Adipocyte (in vitro differentiated cells): ENCODE measurements at regions not wholly inside any gene's neighbourhood (a gene's known extent, or its start where the extent isn't known, plus 50 kb on each side); places are given as distances from the start of the nearest gene placed in this dataset.

Experiments
- DNase-seq: peaks from one replicate; pipeline ENCODE4 v3.0.0-alpha.2; 2015; ENCODE audit warnings: low read depth
- H3K27me3 ChIP-seq: replicated peaks from 2 replicates; pipeline ENCODE4 v1.7.0; 2013; ENCODE audit warnings: mild to moderate bottlenecking, low read length, moderate library complexity; ENCODE audit not compliant: control insufficient read depth, insufficient read depth
- H3K36me3 ChIP-seq: 2 replicates; pipeline ENCODE4 v1.7.0; 2013; ENCODE audit warnings: low read length, mild to moderate bottlenecking, moderate library complexity; ENCODE audit not compliant: control insufficient read depth, insufficient read depth, severe bottlenecking
- H3K4me1 ChIP-seq: 2 replicates; pipeline ENCODE4 v1.7.0; 2013; ENCODE audit warnings: mild to moderate bottlenecking, low read length, moderate library complexity; ENCODE audit not compliant: control insufficient read depth, insufficient read depth
- H3K4me3 ChIP-seq: 2 replicates; pipeline ENCODE4 v1.7.0; 2013; ENCODE audit warnings: mild to moderate bottlenecking, low read length, moderate library complexity
- H3K9ac ChIP-seq: 2 replicates; pipeline ENCODE4 v1.7.0; 2013; ENCODE audit warnings: mild to moderate bottlenecking, low read length, moderate library complexity
- H3K9me3 ChIP-seq: 2 replicates; pipeline ENCODE4 v1.7.0; 2013; ENCODE audit warnings: mild to moderate bottlenecking, low read length, moderate library complexity; ENCODE audit not compliant: control insufficient read depth

GRCh38 chr7:32248522-32248921 is 178.3 kb upstream of the PDE1C start:
- no peaks in the 10 kb centered on the region for H3K9me3 ChIP-seq
- no peak overlapping the region for H3K9ac ChIP-seq
- no peak overlapping the region for H3K4me3 ChIP-seq
- DNase-seq: no peak
- H3K36me3 ChIP-seq: no peaks in the 10 kb centered on the region
- peaks cover 3% of the 10 kb centered on the region for H3K4me1 ChIP-seq
- peaks cover 22% of the 10 kb centered on the region for H3K27me3 ChIP-seq

DNA sequence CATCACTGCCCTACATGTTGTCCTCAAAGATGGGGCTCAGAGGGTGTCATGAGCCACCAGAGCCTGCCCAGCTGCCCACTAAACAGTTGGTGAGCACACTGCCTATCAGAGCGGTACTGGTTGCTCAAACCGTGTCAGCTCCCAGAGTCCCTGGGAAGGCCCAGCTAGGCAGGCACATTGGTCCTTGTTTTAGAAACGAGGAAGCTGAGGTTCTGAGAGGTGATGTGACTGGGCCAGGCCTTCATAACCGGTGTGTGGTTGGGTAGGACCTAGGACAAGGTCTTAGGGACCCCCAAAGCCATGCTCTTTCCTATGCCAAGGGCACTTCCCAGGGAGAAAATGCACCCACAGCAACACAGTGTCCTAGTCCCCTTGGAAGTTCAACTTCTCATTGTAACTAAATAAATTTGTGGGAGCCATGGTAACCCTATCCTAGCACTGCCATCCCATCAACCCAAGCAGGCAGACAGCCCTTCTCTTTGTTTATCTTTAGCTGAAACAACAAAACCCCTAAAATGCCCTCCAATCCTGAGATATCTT is 174.7 kb upstream of the PDE1C start:
- Histone ChIP-seq H3K9me3 (no peaks in the 10 kb centered on the region), H3K4me3 (no peak overlapping the region), H3K27me3 (peaks cover 10% of the 10 kb centered on the region), H3K4me1 (peaks cover 3% of the 10 kb centered on the region), H3K9ac (no peak overlapping the region), H3K36me3 (no peaks in the 10 kb centered on the region)
- DNase-seq: no peak

DNA sequence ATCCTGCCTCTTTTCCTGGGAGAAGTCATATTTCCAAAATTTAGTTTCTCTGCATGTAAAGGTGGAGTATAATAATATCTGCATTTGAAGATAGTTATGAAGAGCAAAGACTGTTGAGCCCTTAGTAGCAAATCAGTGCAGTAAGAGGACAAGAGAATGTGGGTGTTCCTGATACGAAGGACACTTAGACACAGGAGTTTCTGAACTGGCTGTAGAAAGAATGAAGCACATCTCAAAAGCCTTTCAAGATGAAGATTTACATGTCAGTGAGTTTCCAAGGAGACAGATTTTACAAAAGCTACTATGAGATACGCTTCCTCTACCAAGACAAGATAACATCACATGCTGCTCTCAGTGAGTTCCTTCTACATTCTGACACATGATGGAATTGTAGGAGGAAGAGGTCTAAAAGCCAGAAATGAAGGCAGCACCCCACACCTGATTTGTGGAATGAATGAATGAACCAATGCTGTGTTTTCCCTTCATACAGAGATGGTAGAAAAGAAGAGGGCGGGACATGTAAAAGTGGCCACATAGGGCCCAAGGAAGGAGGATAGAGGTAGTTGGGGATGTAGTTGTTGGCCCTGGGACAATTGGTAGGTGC is 173.6 kb upstream of the PDE1C start:
- DNase-seq: no peak
- Histone ChIP-seq H3K9ac (no peak overlapping the region), H3K4me3 (no peak overlapping the region), H3K9me3 (no peaks in the 10 kb centered on the region), H3K36me3 (no peaks in the 10 kb centered on the region), H3K4me1 (peaks cover 3% of the 10 kb centered on the region), H3K27me3 (peaks cover 5% of the 10 kb centered on the region)

- Histone ChIP-seq H3K9ac (no peak overlapping the region), H3K36me3 (no peaks in the 10 kb centered on the region), H3K27me3 (no peaks in the 10 kb centered on the region), H3K4me3 (no peak overlapping the region), H3K4me1 (no peaks in the 10 kb centered on the region), H3K9me3 (no peaks in the 10 kb centered on the region)
- no peak for DNase-seq
Measured at GRCh38 chr7:32242436-32242835, 172.2 kb upstream of the PDE1C start.

GRCh38 chr7:32241636-32242035 is 171.4 kb upstream of the PDE1C start:
- no peak for DNase-seq
- no peak overlapping the region for H3K9ac ChIP-seq
- no peaks in the 10 kb centered on the region for H3K9me3 ChIP-seq
- H3K4me1 ChIP-seq: no peaks in the 10 kb centered on the region
- no peaks in the 10 kb centered on the region for H3K36me3 ChIP-seq
- H3K27me3 ChIP-seq: no peaks in the 10 kb centered on the region
- no peak overlapping the region for H3K4me3 ChIP-seq

GRCh38 chr7:32239764-32240163 is 169.6 kb upstream of the PDE1C start:
- Histone ChIP-seq H3K4me1 (no peaks in the 10 kb centered on the region), H3K9me3 (peaks cover 5% of the 10 kb centered on the region), H3K36me3 (no peaks in the 10 kb centered on the region), H3K27me3 (no peaks in the 10 kb centered on the region), H3K9ac (no peak overlapping the region), H3K4me3 (no peak overlapping the region)
- DNase-seq: no peak

DNA sequence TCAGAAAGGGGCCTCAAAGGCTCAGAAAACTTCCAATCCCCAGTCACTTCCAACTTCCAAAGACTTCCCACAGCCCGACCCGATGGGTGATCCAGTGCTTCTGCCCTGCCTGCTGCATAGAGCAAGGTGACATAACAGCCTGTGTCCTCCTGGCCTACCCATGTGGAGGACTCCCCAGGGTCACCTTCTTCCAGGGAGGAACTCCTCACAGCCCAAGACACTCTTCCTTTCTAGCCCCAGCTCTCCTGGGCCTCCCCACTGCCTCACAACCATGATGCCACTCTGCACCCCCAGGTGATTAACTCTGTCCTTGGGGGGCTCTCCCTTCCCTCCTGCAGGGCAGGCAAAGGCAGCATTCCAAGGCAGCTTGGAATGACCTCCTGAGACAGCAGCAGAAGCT is 158.4 kb upstream of the PDE1C start:
- no peaks in the 10 kb centered on the region for H3K36me3 ChIP-seq
- peaks cover 10% of the 10 kb centered on the region for H3K27me3 ChIP-seq
- H3K9me3 ChIP-seq: peaks cover 11% of the 10 kb centered on the region
- H3K9ac ChIP-seq: no peak overlapping the region
- no peaks in the 10 kb centered on the region for H3K4me1 ChIP-seq
- DNase-seq: no peak
- no peak overlapping the region for H3K4me3 ChIP-seq

GRCh38 chr7:32227746-32228145 is 157.5 kb upstream of the PDE1C start:
- Histone ChIP-seq H3K27me3 (peaks cover 17% of the 10 kb centered on the region), H3K36me3 (no peaks in the 10 kb centered on the region), H3K4me1 (no peaks in the 10 kb centered on the region), H3K9me3 (peaks cover 11% of the 10 kb centered on the region), H3K4me3 (no peak overlapping the region), H3K9ac (no peak overlapping the region)
- DNase-seq: no peak

DNA sequence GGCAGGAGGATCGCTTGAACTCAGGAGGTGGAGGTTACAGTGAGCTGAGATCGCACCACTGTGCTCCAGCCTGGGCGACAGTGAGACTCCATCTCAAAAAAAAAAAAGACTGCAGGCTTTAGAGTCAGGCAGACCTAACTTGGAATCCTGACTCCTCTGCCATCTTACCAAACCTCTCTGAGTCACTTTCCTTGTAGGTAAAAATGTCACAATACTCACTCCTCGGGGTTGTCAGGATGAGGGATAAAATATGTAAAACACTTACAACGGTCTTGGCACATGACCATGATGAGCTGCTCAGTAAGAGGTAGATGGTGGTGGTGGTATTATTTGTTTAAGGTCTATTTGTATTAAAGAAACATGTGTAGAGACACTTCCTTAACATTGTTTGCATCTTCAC is 154.1 kb upstream of the PDE1C start:
- H3K9me3 ChIP-seq: peaks cover 11% of the 10 kb centered on the region
- DNase-seq: no peak
- H3K27me3 ChIP-seq: peaks cover 32% of the 10 kb centered on the region
- H3K36me3 ChIP-seq: no peaks in the 10 kb centered on the region
- no peaks in the 10 kb centered on the region for H3K4me1 ChIP-seq
- H3K9ac ChIP-seq: no peak overlapping the region
- no peak overlapping the region for H3K4me3 ChIP-seq

DNA sequence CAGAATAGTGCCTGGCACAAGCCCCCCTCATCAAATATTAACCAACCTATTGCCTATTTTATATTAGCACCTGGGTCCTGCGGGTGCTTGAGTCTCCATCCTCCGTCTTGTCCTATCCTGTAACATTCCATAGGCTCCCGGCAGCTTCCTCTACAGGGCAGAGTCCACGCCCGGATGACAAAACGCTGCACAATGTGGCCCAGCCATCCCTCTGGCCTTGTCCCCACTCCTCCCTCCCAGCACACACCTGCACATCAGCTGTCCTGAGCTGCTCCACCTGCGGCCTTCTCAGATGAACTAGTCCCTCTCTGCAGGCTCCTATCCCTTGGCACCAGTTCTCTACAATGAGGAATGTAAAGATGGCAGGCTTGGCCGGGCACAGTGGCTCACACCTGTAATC is 153.5 kb upstream of the PDE1C start:
- Histone ChIP-seq H3K4me3 (no peak overlapping the region), H3K36me3 (no peaks in the 10 kb centered on the region), H3K4me1 (no peaks in the 10 kb centered on the region), H3K9me3 (peaks cover 11% of the 10 kb centered on the region), H3K9ac (no peak overlapping the region), H3K27me3 (peaks cover 32% of the 10 kb centered on the region)
- DNase-seq: no peak

DNA sequence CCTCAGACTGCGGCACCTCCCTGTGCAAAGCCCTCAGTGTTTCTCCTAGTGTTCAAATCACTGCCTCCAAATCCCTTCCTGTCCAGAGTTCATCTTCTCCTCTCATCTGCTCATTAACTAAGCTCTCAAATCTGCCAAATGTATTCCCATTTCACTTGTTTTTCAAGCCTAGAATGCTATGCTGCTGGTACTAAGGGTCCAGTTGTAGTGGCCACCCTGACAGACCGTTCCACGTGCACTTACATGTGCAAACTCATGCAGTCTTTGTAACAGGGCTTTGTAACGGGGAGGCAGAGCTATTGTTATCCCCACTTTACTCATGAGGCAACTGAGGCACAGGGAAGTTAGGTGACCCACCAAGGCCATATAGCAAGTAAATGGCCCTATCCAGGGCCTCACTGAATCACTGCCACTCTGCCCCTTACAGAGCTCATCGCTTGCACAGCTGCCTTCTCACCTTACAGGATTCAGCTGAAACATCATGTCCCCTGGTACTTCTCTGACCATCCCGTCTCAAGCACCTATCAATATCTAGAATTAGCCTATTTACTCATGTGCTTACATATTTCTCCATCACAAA is 153.0 kb upstream of the PDE1C start:
- Histone ChIP-seq H3K4me3 (no peak overlapping the region), H3K36me3 (no peaks in the 10 kb centered on the region), H3K9ac (no peak overlapping the region), H3K27me3 (peaks cover 32% of the 10 kb centered on the region), H3K4me1 (no peaks in the 10 kb centered on the region), H3K9me3 (peaks cover 8% of the 10 kb centered on the region)
- DNase-seq: no peak
